Upper lobe of left lung (tissue), 4 donors: ENCODE measurements at regions not wholly inside any gene's neighbourhood (a gene's known extent, or its start where the extent isn't known, plus 50 kb on each side); places are given as distances from the start of the nearest gene placed in this dataset.

ENCODE experiments used
- POLR2AphosphoS5 ChIP-seq, 2 donors: sonication (generic); formaldehyde crosslinking; IDR thresholded peaks; one replicate each; pipeline ENCODE4 v1.5.1; 2017; ENCODE audit warnings: antibody characterized with exemption in 2 of 2
- TF ChIP-seq, protein P1 (sequence below), 6 experiments: fragments of 450-650 bp in 4 of 6; fragments of 200-600 bp in 2 of 6; sonication (generic) in 2 of 6; IDR thresholded peaks; one replicate each; pipeline ENCODE4 v1.5.1; 2016 to 2019; ENCODE audit warnings: antibody characterized with exemption in 6 of 6

DNA sequence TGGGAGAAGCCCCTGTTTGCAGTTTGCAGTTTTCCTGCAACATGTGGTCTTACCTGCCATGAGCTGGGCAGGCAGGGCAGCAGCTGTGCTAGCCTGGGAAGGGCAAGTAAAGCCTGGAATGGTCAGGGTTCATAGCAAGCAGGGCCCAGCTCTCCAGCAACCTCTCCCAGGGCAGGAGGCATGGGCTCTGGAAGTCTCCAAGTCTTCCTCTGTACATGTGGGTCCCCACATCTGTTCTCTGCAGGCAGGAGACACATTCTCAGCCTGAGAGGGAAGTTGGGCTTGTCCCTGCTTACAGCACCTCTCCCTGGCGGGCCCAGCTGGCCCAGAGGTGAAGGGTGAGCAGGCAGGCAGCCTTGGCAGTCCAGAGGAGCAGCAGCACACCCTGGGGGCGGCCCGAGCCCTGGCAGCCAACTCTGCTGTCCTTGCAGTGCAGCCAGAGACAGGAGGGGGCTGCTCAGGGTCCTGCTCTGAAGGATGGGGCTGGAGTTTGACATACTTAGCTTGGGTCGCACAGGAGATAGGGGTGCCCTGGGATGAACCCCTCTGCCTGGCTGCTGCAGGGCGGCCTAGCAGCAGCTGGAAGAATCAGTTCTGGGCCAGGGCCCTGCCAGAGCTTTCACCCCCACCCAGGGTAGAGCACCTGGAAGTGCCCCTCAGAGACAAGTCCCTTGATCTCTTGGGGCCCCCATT is 176.0 kb downstream of the MRPL14 start:
- no peak for TF ChIP-seq POLR2AphosphoS5 (IDR thresholded peaks at IDR 0.05)
- TF ChIP-seq, protein P1, sequence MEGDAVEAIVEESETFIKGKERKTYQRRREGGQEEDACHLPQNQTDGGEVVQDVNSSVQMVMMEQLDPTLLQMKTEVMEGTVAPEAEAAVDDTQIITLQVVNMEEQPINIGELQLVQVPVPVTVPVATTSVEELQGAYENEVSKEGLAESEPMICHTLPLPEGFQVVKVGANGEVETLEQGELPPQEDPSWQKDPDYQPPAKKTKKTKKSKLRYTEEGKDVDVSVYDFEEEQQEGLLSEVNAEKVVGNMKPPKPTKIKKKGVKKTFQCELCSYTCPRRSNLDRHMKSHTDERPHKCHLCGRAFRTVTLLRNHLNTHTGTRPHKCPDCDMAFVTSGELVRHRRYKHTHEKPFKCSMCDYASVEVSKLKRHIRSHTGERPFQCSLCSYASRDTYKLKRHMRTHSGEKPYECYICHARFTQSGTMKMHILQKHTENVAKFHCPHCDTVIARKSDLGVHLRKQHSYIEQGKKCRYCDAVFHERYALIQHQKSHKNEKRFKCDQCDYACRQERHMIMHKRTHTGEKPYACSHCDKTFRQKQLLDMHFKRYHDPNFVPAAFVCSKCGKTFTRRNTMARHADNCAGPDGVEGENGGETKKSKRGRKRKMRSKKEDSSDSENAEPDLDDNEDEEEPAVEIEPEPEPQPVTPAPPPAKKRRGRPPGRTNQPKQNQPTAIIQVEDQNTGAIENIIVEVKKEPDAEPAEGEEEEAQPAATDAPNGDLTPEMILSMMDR (IDR thresholded peaks at IDR 0.05) = peak; percentile 23 to 74 (median 60)
